H9 (cell line): ENCODE measurements at regions not wholly inside any gene's neighbourhood (a gene's known extent, or its start where the extent isn't known, plus 50 kb on each side); places are given as distances from the start of the nearest gene placed in this dataset.

Source experiments
- DNase-seq: peaks from one replicate; pipeline ENCODE4 v3.0.0-alpha.2; 2017
- H2AFZ ChIP-seq: one replicate; pipeline ENCODE4 v1.6.1; 2013; ENCODE audit warnings: mild to moderate bottlenecking, low read length, control low read depth, moderate library complexity
- H2AK5ac ChIP-seq: 2 replicates; pipeline ENCODE4 v1.6.1; 2013; ENCODE audit warnings: low read length, control low read depth, mixed read lengths; ENCODE audit not compliant: insufficient read length
- H2BK120ac ChIP-seq: one replicate; pipeline ENCODE4 v1.6.1; 2013; ENCODE audit warnings: low read depth, mild to moderate bottlenecking, low read length, control low read depth, inconsistent platforms; ENCODE audit not compliant: poor library complexity, severe bottlenecking
- H2BK12ac ChIP-seq: 2 replicates; pipeline ENCODE4 v1.6.1; 2013; ENCODE audit warnings: low read length, control low read depth, mixed read lengths, low read depth; ENCODE audit not compliant: insufficient read length
- H2BK15ac ChIP-seq: 2 replicates; pipeline ENCODE4 v1.6.1; 2013; ENCODE audit warnings: low read depth, low read length, control low read depth
- H2BK20ac ChIP-seq: one replicate; pipeline ENCODE4 v1.6.1; 2013; ENCODE audit warnings: low read depth, mild to moderate bottlenecking, low read length, control low read depth, inconsistent platforms; ENCODE audit not compliant: poor library complexity, severe bottlenecking
- H2BK5ac ChIP-seq: 2 replicates; pipeline ENCODE4 v1.6.1; 2013; ENCODE audit warnings: low read length, control low read depth, mixed read lengths; ENCODE audit not compliant: insufficient read length
- H3K14ac ChIP-seq: 2 replicates; pipeline ENCODE4 v1.6.1; 2013; ENCODE audit warnings: low read length, control low read depth; ENCODE audit not compliant: insufficient read depth
- H3K18ac ChIP-seq: 2 replicates; pipeline ENCODE4 v1.6.1; 2013; ENCODE audit warnings: low read depth, mild to moderate bottlenecking, mixed read lengths, low read length, control low read depth; ENCODE audit not compliant: insufficient read length
- H3K23ac ChIP-seq: 2 replicates; pipeline ENCODE4 v1.6.1; 2013; ENCODE audit warnings: low read length, control low read depth, mixed read lengths, low read depth; ENCODE audit not compliant: insufficient read length
- H3K23me2 ChIP-seq: 2 replicates; pipeline ENCODE4 v1.6.1; 2013; ENCODE audit warnings: low read depth, mild to moderate bottlenecking, mixed read lengths, low read length, control low read depth; ENCODE audit not compliant: insufficient read length, poor library complexity, severe bottlenecking
- H3K27ac ChIP-seq: 2 replicates; pipeline ENCODE4 v1.5.1; 2013; ENCODE audit warnings: low read length, control low read depth, mixed read lengths, low read depth; ENCODE audit not compliant: insufficient read length
- H3K27me3 ChIP-seq: 2 replicates; pipeline ENCODE4 v1.6.1; 2013; ENCODE audit warnings: low read length, control low read depth, inconsistent platforms; ENCODE audit not compliant: insufficient read depth
- H3K4ac ChIP-seq: 2 replicates; pipeline ENCODE4 v1.6.1; 2013; ENCODE audit warnings: low read depth, mild to moderate bottlenecking, control low read depth, inconsistent platforms, low read length, moderate library complexity
- H3K4me1 ChIP-seq: 2 replicates; pipeline ENCODE4 v1.6.1; 2013; ENCODE audit warnings: low read length, control low read depth, inconsistent platforms; ENCODE audit not compliant: insufficient read depth
- H3K4me2 ChIP-seq: 2 replicates; pipeline ENCODE4 v1.6.1; 2013; ENCODE audit warnings: low read length, control low read depth, mixed read lengths; ENCODE audit not compliant: insufficient read length, insufficient read depth
- H3K56ac ChIP-seq: 2 replicates; pipeline ENCODE4 v1.6.1; 2013; ENCODE audit warnings: low read depth, mild to moderate bottlenecking, mixed read lengths, low read length, control low read depth; ENCODE audit not compliant: insufficient read length
- H3K79me1 ChIP-seq: 2 replicates; pipeline ENCODE4 v1.6.1; 2013; ENCODE audit warnings: low read depth, mild to moderate bottlenecking, moderate library complexity, low read length, control low read depth, inconsistent platforms; ENCODE audit not compliant: insufficient read depth, poor library complexity, severe bottlenecking
- H3K79me2 ChIP-seq: 2 replicates; pipeline ENCODE4 v1.6.1; 2013; ENCODE audit warnings: low read length, control low read depth, inconsistent platforms; ENCODE audit not compliant: insufficient read depth
- H3K9ac ChIP-seq: 2 replicates; pipeline ENCODE4 v1.6.1; 2013; ENCODE audit warnings: low read length, control low read depth, mixed read lengths; ENCODE audit not compliant: insufficient read length; ENCODE audit errors: extremely low read depth
- H3K9me3 ChIP-seq: one replicate; pipeline ENCODE4 v1.6.1; 2013; ENCODE audit warnings: low read depth, low read length, inconsistent platforms; ENCODE audit not compliant: control insufficient read depth
- H3T11ph ChIP-seq: one replicate; pipeline ENCODE4 v1.6.1; 2013; ENCODE audit warnings: mild to moderate bottlenecking, low read length, control low read depth, inconsistent platforms
- H4K20me1 ChIP-seq: one replicate; pipeline ENCODE4 v1.6.1; 2013; ENCODE audit not compliant: control insufficient read depth, insufficient read length, insufficient read depth
- H4K5ac ChIP-seq: 2 replicates; pipeline ENCODE4 v1.6.1; 2013; ENCODE audit warnings: low read depth, mild to moderate bottlenecking, mixed read lengths, low read length, control low read depth; ENCODE audit not compliant: insufficient read length
- H4K8ac ChIP-seq: replicated peaks from 2 replicates; pipeline ENCODE4 v1.6.1; 2013; ENCODE audit warnings: low read length, control low read depth, mixed read lengths, low read depth; ENCODE audit not compliant: insufficient read length
- H4K91ac ChIP-seq: 2 replicates; pipeline ENCODE4 v1.6.1; 2013; ENCODE audit warnings: low read depth, mild to moderate bottlenecking, moderate library complexity, mixed read lengths, low read length, control low read depth; ENCODE audit not compliant: insufficient read length
- H3K27ac Mint-ChIP-seq, 3 experiments: 2 replicates in 2 of 3; 3 replicates in 1 of 3; pipeline ENCODE4 v1.8.0; 2020 to 2021; ENCODE audit warnings: mixed read lengths in 3 of 3, mild to moderate bottlenecking in 1 of 3, moderate library complexity in 1 of 3
- H3K27me3 Mint-ChIP-seq: 2 replicates; pipeline ENCODE4 v1.8.0; 2021; ENCODE audit warnings: low read depth, mild to moderate bottlenecking, moderate library complexity, mixed read lengths
- H3K36me3 Mint-ChIP-seq, 3 experiments: 2 replicates in 2 of 3; 3 replicates in 1 of 3; pipeline ENCODE4 v1.8.0; 2020 to 2021; ENCODE audit warnings: low read depth in 3 of 3, mixed read lengths in 3 of 3; ENCODE audit not compliant: insufficient read depth in 1 of 3
- H3K4me1 Mint-ChIP-seq, 2 experiments: 2 replicates each; pipeline ENCODE4 v1.8.0; 2020; ENCODE audit warnings: mixed read lengths in 2 of 2
- H3K4me3 Mint-ChIP-seq, 2 experiments: 2 replicates in 1 of 2; 3 replicates in 1 of 2; pipeline ENCODE4 v1.8.0; 2020 to 2021; ENCODE audit warnings: mild to moderate bottlenecking in 2 of 2, mixed read lengths in 2 of 2, moderate library complexity in 1 of 2
- H3K9me3 Mint-ChIP-seq, 2 experiments: 2 replicates in 1 of 2; 3 replicates in 1 of 2; pipeline ENCODE4 v1.8.0; 2020; ENCODE audit warnings: mild to moderate bottlenecking in 2 of 2, mixed read lengths in 2 of 2, moderate library complexity in 1 of 2
- CTCF ChIP-seq: fragments of 200-600 bp; sonication (generic); conservative IDR thresholded peaks from 3 replicates; pipeline ENCODE4 v1.8.0; 2021; ENCODE audit warnings: antibody characterized with exemption, mild to moderate bottlenecking
- WGBS: extraction: QIAGEN DNeasy Blood & Tissue Kit; methylation state at CpG from one replicate; pipeline ENCODE4 v1.1.7; 2013; ENCODE audit warnings: missing lambda C conversion rate, low lambda C conversion rate, mixed read lengths; ENCODE audit not compliant: insufficient read length; ENCODE audit errors: extremely low coverage; 5-methylcytosine and 5-hydroxymethylcytosine counted together

GRCh38 chr13:40023595-40024203 lies 368.2 kb downstream of the COG6 start:
- Histone ChIP-seq H3T11ph (no peak overlapping the region), H4K20me1 (no peaks in the 10 kb centered on the region), H3K23ac (no peak overlapping the region), H4K91ac (no peak overlapping the region), H3K9me3 (no peaks in the 10 kb centered on the region), H3K27me3 (no peaks in the 10 kb centered on the region), H2BK5ac (no peak overlapping the region), H3K4ac (no peak overlapping the region), H3K79me1 (no peaks in the 10 kb centered on the region), H2BK120ac (no peak overlapping the region), H3K9ac (no peak overlapping the region), H2AK5ac (no peak overlapping the region), H3K79me2 (no peaks in the 10 kb centered on the region), H3K18ac (no peak overlapping the region), H4K8ac (no peak overlapping the region), H4K5ac (no peak overlapping the region), H2BK15ac (no peak overlapping the region), H3K23me2 (no peaks in the 10 kb centered on the region), H2AFZ (no peak overlapping the region), H3K4me1 (no peaks in the 10 kb centered on the region), H3K27ac (no peak overlapping the region), H2BK20ac (no peak overlapping the region), H3K56ac (no peak overlapping the region), H2BK12ac (no peak overlapping the region), H3K4me2 (no peak overlapping the region), H3K14ac (no peak overlapping the region)
- Mint-ChIP-seq H3K27ac (no peak overlapping the region), H3K27me3 (no peaks in the 10 kb centered on the region; the same call in 1 of the 2 replicates), H3K36me3 (no peaks in the 10 kb centered on the region), H3K4me3 (no peak overlapping the region), H3K4me1 (no peaks in the 10 kb centered on the region), H3K9me3 (no peaks in the 10 kb centered on the region)
- no CpG with 5 or more reads among the region's 3 CpGs for WGBS
- no peak for TF ChIP-seq CTCF
- no peak for DNase-seq
